ENCODE measurements at regions not wholly inside any gene's neighbourhood (a gene's known extent, or its start where the extent isn't known, plus 50 kb on each side); places are given as distances from the start of the nearest gene placed in this dataset.

DNA sequence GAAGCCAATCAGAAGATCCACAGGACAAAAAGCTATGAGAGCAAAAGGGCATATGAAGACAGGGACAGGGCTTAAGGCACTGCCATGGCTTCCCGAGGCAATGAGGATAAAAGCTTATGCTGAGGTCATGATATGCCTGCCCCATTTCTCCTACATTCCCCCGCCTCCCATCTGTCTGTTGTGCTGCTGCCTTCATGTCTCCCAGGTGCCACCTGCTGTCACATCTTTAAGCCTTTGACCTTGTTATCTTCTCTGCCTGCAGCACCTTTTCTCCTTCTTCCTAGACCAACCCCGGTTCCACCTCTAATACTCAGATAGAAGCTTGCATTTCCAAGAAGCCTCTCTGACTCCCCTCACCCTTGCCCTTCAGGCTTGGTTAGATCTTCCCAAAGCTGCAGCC is 213.8 kb downstream of the ARRDC4 start:
- TF ChIP-seq EZH2 (IDR thresholded peaks at IDR 0.05; ENCODE audit: low read length, missing control alignments) = no peak
- TF ChIP-seq, protein P1, sequence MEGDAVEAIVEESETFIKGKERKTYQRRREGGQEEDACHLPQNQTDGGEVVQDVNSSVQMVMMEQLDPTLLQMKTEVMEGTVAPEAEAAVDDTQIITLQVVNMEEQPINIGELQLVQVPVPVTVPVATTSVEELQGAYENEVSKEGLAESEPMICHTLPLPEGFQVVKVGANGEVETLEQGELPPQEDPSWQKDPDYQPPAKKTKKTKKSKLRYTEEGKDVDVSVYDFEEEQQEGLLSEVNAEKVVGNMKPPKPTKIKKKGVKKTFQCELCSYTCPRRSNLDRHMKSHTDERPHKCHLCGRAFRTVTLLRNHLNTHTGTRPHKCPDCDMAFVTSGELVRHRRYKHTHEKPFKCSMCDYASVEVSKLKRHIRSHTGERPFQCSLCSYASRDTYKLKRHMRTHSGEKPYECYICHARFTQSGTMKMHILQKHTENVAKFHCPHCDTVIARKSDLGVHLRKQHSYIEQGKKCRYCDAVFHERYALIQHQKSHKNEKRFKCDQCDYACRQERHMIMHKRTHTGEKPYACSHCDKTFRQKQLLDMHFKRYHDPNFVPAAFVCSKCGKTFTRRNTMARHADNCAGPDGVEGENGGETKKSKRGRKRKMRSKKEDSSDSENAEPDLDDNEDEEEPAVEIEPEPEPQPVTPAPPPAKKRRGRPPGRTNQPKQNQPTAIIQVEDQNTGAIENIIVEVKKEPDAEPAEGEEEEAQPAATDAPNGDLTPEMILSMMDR (conservative IDR thresholded peaks at IDR 0.05 in 1 of 2, IDR thresholded peaks at IDR 0.05 in 1 of 2; ENCODE audit: low read depth in 1 of 2, low read length in 2 of 2) = no peak
- no peak for DNase-seq (ENCODE audit: low read depth in 2 of 2)
- H3K36me3 ChIP-seq (ENCODE audit: control insufficient read depth, insufficient read depth, low read length) = no peaks in the 10 kb centered on the region

GRCh38 chr15:98174841-98175240 is 214.3 kb downstream of the ARRDC4 start:
- H3K27me3 ChIP-seq (ENCODE audit: control insufficient read depth, insufficient read depth, low read length) = no peaks in the 10 kb centered on the region
- no peaks in the 10 kb centered on the region for H3K4me1 ChIP-seq (ENCODE audit: control insufficient read depth, extremely low read depth, insufficient read depth, low read length)
- TF ChIP-seq, protein P1 (conservative IDR thresholded peaks at IDR 0.05 in 1 of 2, IDR thresholded peaks at IDR 0.05 in 1 of 2; ENCODE audit: low read depth in 1 of 2, low read length in 2 of 2) = no peak
- no peak for TF ChIP-seq EZH2 (IDR thresholded peaks at IDR 0.05; ENCODE audit: low read length, missing control alignments)
- H3K4me2 ChIP-seq (ENCODE audit: extremely low read depth, insufficient read depth, low read length) = no peak overlapping the region
- no peaks in the 10 kb centered on the region for H3K36me3 ChIP-seq (ENCODE audit: control insufficient read depth, insufficient read depth, low read length)
- H3K4me3 ChIP-seq (replicated peaks in 1 of 4; ENCODE audit: control extremely low read depth in 1 of 4, insufficient read depth in 1 of 4, low read depth in 3 of 4, low read length in 4 of 4) = no peak overlapping the region
- no peak overlapping the region for H3K9ac ChIP-seq (ENCODE audit: insufficient read depth, low read length)
- H4K20me1 ChIP-seq (ENCODE audit: control insufficient read depth, extremely low read depth, insufficient read depth, low read length) = no peaks in the 10 kb centered on the region
- H3K9me3 ChIP-seq (ENCODE audit: control insufficient read depth, insufficient read depth, low read depth, low read length) = no peaks in the 10 kb centered on the region
- no peak overlapping the region for H3K27ac ChIP-seq (ENCODE audit: insufficient read depth, low read length)
- no peaks in the 10 kb centered on the region for H3K79me2 ChIP-seq (ENCODE audit: control insufficient read depth, insufficient read depth, low read length)
- DNase-seq (ENCODE audit: low read depth in 2 of 2) = no peak
- no peak overlapping the region for H2AFZ ChIP-seq (ENCODE audit: low read length)

More for the DNA sequence above, 213.8 kb downstream of the ARRDC4 start:
- Histone ChIP-seq H3K4me1 (ENCODE audit: control insufficient read depth, extremely low read depth, insufficient read depth, low read length) (no peaks in the 10 kb centered on the region), H3K4me3 (replicated peaks in 1 of 4; ENCODE audit: control extremely low read depth in 1 of 4, insufficient read depth in 1 of 4, low read depth in 3 of 4, low read length in 4 of 4) (no peak overlapping the region), H3K4me2 (ENCODE audit: extremely low read depth, insufficient read depth, low read length) (no peak overlapping the region), H3K9me3 (ENCODE audit: control insufficient read depth, insufficient read depth, low read depth, low read length) (no peaks in the 10 kb centered on the region), H3K9ac (ENCODE audit: insufficient read depth, low read length) (no peak overlapping the region), H3K79me2 (ENCODE audit: control insufficient read depth, insufficient read depth, low read length) (no peaks in the 10 kb centered on the region), H4K20me1 (ENCODE audit: control insufficient read depth, extremely low read depth, insufficient read depth, low read length) (no peaks in the 10 kb centered on the region), H2AFZ (ENCODE audit: low read length) (no peak overlapping the region), H3K27me3 (ENCODE audit: control insufficient read depth, insufficient read depth, low read length) (no peaks in the 10 kb centered on the region), H3K27ac (ENCODE audit: insufficient read depth, low read length) (no peak overlapping the region)

GRCh38 chr15:98177966-98178592 is 217.6 kb downstream of the ARRDC4 start:
- Histone ChIP-seq H3K27me3 (ENCODE audit: control insufficient read depth, insufficient read depth, low read length) (no peaks in the 10 kb centered on the region), H3K9ac (ENCODE audit: insufficient read depth, low read length) (no peak overlapping the region), H3K27ac (ENCODE audit: insufficient read depth, low read length) (no peak overlapping the region), H3K79me2 (ENCODE audit: control insufficient read depth, insufficient read depth, low read length) (no peaks in the 10 kb centered on the region), H3K4me1 (ENCODE audit: control insufficient read depth, extremely low read depth, insufficient read depth, low read length) (no peaks in the 10 kb centered on the region), H2AFZ (ENCODE audit: low read length) (no peak overlapping the region), H3K4me3 (replicated peaks in 1 of 4; ENCODE audit: control extremely low read depth in 1 of 4, insufficient read depth in 1 of 4, low read depth in 3 of 4, low read length in 4 of 4) (no peak overlapping the region), H3K4me2 (ENCODE audit: extremely low read depth, insufficient read depth, low read length) (no peak overlapping the region), H4K20me1 (ENCODE audit: control insufficient read depth, extremely low read depth, insufficient read depth, low read length) (no peaks in the 10 kb centered on the region), H3K36me3 (ENCODE audit: control insufficient read depth, insufficient read depth, low read length) (no peaks in the 10 kb centered on the region), H3K9me3 (ENCODE audit: control insufficient read depth, insufficient read depth, low read depth, low read length) (no peaks in the 10 kb centered on the region)
- peak; percentile 62 to 71 for DNase-seq (ENCODE audit: low read depth in 2 of 2)
- TF ChIP-seq, protein P1 (conservative IDR thresholded peaks at IDR 0.05 in 1 of 2, IDR thresholded peaks at IDR 0.05 in 1 of 2; ENCODE audit: low read depth in 1 of 2, low read length in 2 of 2) = peak; percentile 83 to 86
- no peak for TF ChIP-seq EZH2 (IDR thresholded peaks at IDR 0.05; ENCODE audit: low read length, missing control alignments)
